OCI-LY3 (cell line): ENCODE measurements at regions not wholly inside any gene's neighbourhood (a gene's known extent, or its start where the extent isn't known, plus 50 kb on each side); places are given as distances from the start of the nearest gene placed in this dataset.

Source experiments
- EZH2phosphoT487 ChIP-seq: fragments of 200-600 bp; shearing (Covaris generic); IDR thresholded peaks from 2 replicates; pipeline ENCODE4 v1.6.1; 2018; ENCODE audit warnings: antibody characterized with exemption, mixed run types, low read depth
- TF ChIP-seq, protein P1 (sequence below): fragments of 200-600, 300-600 bp; sonication (generic); IDR thresholded peaks from 2 replicates; pipeline ENCODE4 v1.5.1; 2014; ENCODE audit warnings: antibody characterized with exemption, low read length, low read depth

DNA sequence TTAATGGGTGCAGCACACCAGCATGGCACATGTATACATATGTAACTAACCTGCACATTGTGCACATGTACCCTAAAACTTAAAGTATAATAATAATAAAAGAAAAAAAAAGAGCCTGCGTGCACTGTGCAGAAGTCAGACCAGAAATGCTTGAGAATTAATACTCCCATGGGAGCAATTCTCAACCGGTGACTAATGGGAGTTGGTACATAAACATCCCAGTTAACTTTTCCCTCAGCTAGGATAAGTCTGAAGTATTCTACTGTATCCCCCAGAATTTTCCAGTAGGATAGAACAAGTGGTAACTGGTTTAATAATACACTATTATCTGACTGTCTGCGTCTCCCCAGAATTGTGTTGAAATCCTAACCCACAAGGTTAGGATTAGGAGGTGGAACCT lies 113.6 kb upstream of the COL5A2 start:
- TF ChIP-seq, protein P1, sequence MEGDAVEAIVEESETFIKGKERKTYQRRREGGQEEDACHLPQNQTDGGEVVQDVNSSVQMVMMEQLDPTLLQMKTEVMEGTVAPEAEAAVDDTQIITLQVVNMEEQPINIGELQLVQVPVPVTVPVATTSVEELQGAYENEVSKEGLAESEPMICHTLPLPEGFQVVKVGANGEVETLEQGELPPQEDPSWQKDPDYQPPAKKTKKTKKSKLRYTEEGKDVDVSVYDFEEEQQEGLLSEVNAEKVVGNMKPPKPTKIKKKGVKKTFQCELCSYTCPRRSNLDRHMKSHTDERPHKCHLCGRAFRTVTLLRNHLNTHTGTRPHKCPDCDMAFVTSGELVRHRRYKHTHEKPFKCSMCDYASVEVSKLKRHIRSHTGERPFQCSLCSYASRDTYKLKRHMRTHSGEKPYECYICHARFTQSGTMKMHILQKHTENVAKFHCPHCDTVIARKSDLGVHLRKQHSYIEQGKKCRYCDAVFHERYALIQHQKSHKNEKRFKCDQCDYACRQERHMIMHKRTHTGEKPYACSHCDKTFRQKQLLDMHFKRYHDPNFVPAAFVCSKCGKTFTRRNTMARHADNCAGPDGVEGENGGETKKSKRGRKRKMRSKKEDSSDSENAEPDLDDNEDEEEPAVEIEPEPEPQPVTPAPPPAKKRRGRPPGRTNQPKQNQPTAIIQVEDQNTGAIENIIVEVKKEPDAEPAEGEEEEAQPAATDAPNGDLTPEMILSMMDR, result no peak
- TF ChIP-seq EZH2phosphoT487, result no peak
